NCI-H146 (cell line): ENCODE measurements at regions not wholly inside any gene's neighbourhood (a gene's known extent, or its start where the extent isn't known, plus 50 kb on each side); places are given as distances from the start of the nearest gene placed in this dataset.
"Not testable (repeated sequence)": the region's sequence is repeated elsewhere in the genome, so short reads cannot be mapped to it uniquely, and the experiment has no call there.

Experiments
- DNase-seq: peaks from one replicate; lab custom pipeline; 2025; lab: John Stamatoyannopoulos, UW

DNA sequence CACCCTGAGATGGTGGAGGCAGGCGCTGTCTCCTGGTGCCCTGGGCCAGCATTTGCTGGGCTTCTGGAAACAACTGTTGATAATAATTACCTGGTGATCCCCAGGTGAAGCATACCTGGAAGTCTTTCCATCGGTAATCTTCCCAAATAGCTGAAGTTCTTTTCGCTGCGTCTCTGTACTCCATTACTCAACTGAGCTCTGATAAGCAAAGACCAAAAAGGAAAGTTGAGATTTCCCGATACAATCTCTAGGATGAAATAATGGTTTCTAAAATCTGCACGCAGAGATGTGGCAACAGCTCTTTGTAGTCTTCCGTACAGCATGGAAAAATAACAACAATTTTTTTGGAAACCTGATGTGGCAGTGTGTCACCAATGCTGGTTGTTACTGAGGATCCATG, 226.5 kb downstream of the GATA3 start:
- no peak for DNase-seq

DNA sequence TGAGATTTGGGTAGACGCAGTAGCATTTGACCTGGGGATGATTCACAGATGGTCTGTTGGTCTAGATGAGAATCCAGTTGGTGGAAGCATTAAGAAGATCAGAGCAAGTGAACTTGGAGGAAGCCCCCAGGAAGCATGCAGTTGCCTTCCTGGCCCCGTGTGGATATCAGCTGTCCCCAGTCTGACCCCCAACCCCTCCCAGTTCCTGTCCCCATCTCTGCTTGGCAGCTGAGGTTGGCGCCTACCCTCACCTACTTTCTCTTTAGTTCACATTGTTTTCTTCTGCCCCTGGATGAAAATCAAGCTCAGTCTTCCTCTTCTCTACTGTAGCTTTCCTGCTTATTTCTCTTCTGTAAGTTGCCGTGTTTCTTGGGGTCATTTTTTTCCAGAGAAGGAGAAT, 227.9 kb downstream of the GATA3 start:
- DNase-seq = no peak

DNA sequence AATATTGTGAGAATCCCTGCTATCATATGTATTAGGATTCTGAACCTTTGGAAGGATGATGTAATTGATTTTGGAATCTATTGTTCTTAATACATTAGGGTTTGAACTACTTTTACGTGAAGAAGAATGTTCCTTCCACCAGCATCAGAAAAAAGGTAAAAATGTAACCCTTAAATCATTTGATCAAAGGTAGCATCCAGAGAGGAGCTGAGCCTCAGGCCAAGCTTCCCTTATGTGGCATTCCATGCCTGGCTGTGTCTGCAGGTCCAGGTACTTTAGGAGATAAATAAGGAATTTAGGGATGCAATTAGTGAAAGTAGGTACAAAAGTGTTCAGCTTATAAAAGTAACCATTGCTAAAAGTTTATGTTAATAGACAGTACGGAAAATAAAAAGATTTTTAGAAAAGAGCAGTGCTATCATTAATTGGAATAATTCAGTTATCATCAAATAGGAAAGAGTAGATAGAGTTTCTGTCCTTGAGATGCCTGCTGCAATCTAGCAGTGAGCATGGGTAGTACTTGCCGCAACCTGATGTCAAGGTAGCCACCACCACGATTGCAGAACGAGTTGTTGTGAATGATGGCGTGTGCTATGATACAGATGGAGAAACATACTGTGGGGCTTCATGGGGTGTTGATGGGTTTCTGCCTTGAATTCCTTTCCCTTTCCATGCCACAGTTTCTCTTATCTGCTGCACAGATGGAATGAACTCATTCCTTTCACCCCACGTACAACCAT, 228.8 kb downstream of the GATA3 start:
- DNase-seq = no peak

DNA sequence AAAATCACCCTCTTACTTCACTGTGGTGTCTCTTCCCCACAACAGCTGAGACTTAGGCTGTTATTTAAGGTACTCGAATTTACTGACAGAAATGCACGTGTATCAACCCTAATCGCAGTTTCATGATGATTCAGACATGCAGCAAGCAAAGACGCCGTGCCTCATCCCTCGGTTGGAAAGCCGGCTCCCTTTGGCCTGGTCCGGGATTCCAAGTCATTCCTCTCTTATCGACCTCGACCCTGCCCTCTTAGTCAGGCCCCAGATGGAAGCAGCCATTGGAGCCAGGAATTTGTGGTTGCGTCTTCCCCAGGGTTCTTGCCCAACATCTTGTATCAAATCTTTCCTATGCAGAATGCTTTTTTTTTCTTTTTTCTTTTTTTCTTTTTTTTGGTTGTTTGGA, 229.5 kb downstream of the GATA3 start:
- no peak for DNase-seq

DNA sequence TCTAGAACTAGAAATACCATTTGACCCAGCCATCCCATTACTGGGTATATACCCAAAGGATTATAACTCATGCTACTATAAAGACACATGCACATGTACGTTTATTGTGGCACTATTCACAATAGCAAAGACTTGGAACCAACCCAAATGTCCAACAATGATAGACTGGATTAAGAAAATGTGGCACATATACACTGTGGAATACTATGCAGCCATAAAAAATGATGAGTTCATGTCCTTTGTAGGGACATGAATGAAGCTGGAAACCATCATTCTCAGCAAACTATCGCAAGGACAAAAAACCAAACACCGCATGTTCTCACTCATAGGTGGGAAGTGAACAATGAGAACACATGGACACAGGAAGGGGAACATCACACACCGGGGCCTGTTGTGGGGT, 231.5 kb downstream of the GATA3 start:
- not testable (repeated sequence) for DNase-seq

DNA sequence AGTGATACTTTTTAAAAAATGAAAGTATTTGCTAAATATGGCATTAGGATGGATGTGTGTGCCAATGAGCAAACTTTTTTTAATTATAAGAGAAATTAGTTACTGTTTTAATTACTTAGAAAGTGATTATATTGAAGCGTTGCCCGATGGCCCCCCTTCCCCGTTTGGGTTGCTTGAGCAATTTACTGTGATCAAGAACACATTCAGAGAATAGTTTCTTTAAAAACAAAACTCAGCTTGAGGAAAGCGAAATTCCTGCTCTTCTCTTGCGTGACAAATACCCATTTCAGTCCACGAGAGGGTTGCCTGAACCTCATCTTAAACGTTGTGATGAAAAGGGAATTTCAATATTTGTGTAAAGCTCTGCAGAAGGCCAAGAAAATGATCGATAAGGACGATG, 234.1 kb downstream of the GATA3 start:
- DNase-seq = no peak

DNA sequence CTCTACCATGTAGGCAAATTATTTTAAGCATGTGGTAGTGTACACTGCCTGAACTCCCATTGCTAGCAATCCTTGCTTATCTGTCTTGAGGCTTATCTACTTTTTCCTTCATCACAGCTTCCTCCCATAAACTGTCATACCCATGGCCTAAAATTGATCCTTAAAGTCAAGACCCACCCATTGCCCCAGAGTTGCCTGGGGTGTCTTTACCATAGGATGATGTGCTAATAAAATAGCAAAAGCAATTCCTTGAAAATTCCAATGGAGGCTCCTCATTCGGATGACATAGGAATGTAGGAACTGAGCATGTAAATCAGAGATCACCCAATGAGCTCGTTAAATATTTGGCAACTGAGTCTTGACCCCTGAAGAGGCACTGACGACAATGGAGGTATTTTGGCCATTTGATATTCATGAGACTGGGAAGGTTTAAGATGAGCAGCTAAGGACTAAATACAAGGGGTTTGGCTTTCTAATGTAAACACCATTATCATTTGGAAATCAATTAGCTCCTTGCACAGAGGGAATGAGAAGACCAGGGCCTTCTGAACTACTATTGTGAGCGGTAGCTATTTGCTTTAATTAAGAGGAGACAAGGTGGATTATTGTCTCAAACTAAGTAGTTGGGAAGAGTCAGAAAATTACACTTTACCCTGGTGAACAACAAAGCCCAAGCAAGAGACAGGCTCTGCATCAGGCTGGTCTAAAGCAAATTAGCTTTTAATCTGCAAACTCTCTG, 234.9 kb downstream of the GATA3 start:
- DNase-seq = no peak

DNA sequence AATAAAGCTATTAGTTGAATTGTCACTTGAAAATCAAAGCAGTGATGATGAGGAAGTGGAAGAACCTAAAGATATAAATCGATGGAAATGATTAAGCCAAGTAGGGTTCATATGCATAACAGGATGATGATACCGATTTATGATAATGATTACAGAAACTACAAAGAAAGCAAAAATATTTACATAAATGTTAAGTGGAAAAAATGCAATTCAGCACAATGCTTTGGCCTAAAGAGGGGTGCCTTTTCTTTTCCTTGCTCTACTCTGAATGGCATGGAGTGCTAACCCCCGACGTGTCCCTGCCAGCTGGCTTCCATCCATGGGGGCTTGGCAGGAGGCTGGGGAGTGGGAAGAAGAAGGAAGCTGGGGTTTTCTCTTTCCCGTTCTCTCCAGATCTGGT, 240.3 kb downstream of the GATA3 start:
- DNase-seq = no peak

DNA sequence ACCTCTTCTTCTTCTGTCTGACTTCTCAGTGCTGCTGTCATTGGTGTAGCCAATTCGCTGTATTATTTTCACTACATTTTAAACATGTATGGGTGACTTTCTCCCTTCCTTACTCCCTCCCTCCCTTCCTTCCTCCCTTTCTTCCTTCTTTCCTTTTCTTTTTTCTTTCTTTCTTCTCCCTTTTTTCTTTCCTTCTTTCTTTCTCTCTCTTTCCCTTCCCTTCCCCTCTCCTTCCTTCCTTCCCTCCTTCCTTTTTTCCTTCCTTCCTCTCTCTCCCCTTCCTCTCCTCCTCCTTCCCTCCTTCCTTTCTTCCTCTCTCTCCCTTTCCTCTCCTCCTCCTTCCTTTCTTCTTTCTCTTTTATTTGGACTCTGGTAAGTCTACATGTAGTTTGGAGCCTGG, 240.8 kb downstream of the GATA3 start:
- DNase-seq = no peak

DNA sequence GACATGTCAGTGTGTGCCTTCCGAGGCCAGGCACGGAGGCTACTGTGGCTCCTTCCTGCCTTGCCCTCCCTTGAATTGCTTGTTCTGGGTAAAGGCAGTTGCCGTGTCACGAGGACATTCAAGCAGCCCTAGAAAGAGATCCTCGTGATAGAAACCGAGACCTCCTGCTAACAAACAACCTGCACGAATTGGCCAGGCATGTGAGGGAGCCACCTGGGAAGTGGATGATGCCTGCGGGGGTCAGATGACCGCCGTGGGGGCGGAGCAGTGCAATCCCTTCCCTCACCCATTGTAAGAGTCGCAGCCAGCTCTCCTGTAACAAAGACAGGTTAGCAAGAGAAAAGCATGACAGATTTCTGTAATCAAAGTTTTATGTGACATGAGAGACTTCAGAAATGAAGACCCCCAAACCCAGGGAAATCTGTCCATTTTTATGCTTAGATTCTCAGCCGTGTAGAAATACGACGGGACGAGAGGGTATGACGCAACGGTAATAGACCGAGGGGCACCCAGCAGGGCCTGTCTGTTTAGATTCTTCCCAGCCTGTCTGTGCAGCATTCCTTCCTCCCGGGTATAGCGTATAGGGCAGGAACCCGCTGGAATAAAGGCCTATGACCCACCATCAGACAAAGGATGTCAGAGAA, 241.7 kb downstream of the GATA3 start:
- DNase-seq = no peak

DNA sequence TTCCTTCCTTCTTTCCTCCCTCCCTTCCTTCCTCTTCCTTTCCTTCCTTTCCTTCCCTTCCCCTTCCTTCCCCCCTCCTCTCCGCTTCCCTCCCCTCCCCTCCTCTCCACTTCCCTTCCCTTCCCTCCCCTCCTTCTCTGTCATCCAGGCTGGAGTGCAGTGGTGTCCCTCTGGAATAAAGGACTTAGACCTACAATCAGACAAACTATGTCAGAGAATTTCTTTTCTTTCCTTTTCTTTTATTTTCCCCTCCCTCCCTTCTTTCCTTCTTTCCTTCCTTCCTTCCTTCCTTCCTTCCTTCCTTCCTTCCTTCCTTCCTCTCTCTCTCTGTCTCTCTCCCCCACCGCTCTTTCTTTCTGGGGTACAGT, 242.2 kb downstream of the GATA3 start:
- DNase-seq = no peak

DNA sequence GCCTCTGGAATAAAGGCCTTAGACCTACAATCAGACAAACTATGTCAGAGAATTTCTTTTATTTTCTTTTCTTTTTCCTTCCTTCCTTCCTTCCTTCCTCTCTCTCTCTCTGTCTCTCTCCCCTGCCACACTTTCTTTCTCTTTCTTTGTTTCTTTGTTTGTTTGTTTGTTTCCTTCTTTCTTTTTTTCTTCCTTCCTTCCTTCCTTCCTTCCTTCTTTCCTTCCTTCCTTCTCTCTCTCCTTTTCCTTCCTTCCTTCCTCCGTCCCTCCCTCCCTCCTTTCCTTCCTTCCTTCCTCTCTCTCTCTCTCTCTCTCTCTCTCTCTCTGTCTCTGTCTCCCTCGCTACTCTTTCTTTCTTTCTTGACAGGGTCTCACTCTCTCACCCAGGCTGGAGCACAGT, 242.6 kb downstream of the GATA3 start:
- DNase-seq = no peak

DNA sequence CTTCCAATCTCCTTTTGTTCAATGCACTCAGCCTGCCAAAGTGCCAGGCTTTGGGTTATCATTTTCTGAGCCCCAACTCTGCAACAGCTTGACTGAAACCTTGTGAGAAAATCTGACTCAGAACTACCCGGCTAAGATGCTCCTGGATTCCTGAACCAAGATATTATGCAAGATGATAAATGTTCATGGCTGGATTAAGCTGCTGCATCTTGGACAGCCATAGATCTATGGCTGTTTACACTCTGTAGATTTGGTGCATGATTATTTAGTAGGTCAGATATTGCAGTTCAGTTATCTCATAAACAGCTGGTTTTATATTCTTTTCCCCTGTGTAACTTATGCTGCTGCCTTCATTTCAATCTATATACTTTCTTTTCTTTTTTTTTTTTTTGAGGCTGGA, 243.5 kb downstream of the GATA3 start:
- DNase-seq = no peak

DNA sequence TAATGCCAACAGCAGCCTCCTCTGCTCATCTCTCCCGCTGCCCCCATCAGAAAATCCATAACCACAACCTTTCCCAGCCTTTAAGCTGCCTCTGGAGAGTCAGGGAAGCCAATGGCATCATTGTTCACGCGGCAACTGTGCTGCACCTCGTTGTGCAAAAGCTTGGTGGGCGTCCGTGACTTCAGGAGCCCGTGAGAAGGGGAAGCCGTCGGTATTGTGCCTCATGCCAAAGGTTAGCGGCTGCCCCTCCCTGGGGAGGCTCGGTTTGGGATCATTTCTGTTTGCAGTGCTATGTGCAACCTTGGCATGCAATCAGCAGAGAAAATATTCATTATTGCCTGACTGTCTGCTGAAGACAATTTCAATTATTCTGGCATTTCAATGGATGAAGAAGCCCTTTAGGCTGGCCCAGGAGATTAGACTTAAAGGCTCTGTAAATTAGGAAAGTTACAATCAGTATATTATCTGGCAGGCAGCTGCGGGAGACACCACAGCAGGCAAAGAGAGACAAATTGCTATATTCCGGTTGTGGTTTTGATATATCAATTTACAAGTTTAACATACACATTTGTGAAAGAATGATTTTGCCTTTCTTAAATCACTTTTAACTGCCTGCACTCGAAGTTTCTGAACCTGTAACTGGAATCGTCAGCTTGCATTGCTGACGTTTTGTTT, 244.5 kb downstream of the GATA3 start:
- DNase-seq = no peak

DNA sequence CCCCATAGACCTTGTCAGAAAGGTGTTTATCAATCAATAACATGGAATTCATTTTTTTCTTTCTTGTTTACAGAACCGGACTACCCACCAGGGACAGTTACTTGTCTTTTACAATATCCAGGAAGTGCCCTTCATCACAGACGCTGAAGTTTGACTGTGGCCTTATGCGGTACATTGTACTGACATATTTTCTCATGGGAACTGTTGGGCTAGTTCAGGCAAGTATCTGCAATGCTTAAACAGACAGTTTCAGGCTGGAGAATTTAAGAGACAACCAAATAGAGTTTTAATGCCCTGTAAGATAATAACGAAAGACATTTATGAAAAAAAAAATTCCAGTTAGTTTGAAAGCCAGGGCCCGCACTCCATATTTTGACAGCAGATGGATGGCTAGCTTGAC, 246.4 kb downstream of the GATA3 start:
- no peak for DNase-seq

DNA sequence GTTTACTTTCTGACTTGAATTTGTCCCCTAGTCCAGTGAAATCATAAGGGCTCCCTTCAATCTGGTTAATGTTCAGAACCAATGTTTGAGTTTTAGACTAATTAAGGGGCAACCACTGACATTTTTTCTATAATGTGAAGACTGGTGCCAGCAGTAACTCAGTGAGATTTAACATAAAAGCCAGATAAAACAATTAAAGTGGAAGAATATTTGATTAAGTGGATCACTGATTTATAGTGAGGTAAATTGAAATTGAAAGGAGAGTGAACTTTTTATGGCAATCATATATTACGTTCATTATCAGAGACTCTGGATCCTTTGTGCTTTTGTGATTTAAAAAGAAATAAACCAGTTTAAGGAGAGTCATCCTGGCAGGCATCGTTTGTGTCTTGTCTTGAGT, 246.8 kb downstream of the GATA3 start:
- DNase-seq = no peak

DNA sequence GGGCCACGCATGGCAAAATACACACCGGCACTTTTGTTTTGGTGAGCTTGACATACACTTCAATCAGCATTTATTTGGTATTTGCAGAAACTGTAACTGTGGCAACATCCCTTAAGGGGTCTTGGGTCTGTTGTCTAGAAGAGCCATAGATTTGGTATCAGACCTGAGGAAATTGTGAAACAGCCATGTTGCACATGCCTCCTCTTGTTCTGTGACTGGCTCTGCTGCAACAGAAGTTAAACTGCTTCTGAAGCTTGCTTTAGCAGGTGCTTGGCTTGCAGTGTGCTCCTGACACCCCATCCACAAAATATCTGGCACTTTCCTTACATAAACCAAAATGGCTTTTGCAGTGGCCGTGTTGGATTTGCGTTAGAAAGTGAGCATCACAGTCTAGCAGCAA, 247.3 kb downstream of the GATA3 start:
- DNase-seq = no peak

DNA sequence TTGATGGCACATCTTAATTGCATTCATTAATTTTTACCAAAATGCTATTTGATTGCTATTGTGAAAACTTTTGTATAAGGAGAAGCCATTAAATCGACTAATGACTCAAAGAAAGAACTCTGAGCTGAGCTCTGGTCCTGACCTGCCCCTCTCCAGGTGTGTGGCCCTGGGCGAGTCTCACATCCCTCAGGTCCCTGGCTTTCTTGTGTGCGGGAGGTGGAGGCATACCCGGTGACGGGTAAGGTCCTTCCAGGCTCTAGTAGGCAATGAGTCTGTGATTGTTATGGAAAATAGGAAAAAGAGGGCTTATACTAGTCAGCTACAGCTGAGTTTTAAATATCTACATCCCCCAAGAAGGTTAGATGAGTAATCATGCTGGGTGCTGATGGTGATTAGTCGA, 248.1 kb downstream of the GATA3 start:
- DNase-seq = no peak

DNA sequence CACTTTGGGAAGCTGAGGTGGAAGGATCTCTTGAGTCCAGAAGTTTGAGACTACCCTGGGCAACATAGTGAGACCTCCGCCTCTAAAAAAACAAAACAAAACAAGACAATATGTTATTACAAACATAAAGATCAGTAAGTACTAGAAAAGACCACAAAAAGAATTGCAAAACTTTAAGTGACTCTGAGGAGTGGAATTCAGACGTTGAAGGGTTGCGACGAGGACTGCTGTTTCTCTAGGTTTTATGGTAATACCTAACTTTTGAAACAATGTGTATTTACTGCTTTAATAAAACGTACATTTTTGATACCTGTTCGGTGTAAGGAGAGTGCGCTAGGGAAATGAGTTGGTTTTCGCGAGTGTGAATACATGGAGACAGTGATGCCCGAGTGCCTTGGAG, 250.4 kb downstream of the GATA3 start:
- DNase-seq = no peak

DNA sequence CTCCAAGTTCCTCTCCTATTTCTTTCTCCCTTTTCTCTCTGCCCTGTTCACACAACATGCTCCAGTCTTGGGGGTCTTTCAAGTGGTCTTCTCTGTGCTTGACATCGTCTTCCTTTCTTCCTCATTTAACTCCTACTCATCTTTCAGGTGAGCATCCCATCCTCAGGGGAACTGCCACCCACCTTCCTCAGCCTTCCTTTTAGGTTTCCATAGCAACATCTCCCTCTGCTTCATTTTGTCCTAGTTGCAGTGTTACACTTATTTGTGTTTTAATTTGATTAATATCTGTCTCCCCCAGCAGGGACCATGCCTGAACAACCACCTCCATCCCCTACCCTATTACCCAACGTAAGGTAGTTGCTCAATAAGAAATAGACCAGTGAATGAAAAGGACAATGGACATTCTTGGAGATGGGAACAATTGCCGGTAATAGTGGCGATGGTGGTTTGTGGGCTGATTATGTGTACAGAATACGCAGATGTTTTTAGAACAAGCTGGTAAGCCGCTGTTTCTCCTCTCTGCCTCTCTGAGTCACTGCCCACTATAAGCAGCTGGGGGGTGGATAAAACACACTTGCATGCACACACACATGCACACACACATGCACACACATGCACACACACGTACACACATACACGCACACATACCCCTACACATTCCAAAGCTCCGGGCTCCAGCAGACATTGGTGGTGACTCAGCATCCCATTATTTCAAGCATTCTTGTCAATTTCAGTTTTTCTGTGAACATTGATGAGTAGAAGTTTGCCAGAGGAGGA, 251.6 kb downstream of the GATA3 start:
- DNase-seq = no peak

DNA sequence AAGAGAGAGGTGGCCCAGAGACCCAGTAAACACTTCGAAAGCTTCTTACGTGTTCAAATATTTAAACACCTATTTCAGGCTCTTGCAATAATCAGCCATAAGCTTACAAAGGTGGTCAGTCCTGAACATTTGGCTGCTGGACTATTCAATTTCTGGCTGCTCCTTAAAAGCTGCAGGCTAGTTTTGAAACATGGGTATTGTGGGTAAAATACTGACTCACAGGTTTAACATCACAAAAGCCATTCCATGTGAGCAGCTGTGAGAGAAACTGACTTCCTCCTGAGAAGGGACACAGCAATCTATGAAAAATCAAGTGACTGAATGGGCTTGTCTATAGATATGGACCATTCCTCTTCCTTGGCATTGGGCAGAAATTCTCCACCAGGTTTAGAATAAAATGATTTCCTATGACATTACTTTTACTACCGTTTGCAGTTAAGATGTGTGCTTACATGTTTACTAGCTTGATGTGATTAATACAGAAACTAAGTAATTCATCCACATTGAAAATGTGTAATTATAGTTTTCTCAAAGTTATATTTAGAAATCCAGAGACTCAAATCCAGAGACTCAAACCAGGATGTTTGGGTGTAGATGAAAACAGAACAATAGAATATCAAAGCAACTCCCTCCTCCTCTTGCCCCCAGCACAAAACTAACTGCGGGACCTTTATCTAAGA, 252.3 kb downstream of the GATA3 start:
- no peak for DNase-seq

DNA sequence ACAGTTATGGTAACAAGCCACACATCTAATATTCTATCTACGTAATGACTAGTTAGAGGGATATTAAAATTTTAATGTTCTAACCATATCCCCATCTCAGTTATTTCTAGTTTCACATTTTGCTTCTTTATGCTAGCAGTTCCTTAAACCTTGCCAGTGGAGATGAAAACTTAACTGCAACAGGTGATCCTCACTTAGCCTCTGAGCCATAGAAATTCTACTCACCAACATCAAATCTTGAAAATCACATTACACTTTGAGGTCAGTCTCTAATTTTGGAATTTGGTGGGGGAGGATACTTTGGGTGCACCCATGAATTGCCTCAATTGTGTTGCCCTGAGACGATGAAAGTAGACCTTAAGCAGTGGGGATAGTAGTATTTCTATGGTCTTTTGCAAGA, 256.4 kb downstream of the GATA3 start:
- DNase-seq = no peak
